D721Med (cell line): ENCODE measurements at regions not wholly inside any gene's neighbourhood (a gene's known extent, or its start where the extent isn't known, plus 50 kb on each side); places are given as distances from the start of the nearest gene placed in this dataset.

ENCODE experiments used
- DNase-seq: peaks from one replicate; pipeline ENCODE4 v3.0.0; 2011; ENCODE audit warnings: low spot score; ENCODE audit not compliant: insufficient read length
- FAIRE-seq: peaks from 2 replicates; lab custom pipeline; 2011; peaks lifted over from hg19 to GRCh38; lab: Jason Lieb, UNC
- TF ChIP-seq, protein P1 (sequence below): IDR thresholded peaks from 2 replicates; pipeline ENCODE4 v1.5.1; 2012; ENCODE audit warnings: mild to moderate bottlenecking, control low read depth; ENCODE audit not compliant: insufficient read depth; ENCODE audit errors: missing control alignments

DNA sequence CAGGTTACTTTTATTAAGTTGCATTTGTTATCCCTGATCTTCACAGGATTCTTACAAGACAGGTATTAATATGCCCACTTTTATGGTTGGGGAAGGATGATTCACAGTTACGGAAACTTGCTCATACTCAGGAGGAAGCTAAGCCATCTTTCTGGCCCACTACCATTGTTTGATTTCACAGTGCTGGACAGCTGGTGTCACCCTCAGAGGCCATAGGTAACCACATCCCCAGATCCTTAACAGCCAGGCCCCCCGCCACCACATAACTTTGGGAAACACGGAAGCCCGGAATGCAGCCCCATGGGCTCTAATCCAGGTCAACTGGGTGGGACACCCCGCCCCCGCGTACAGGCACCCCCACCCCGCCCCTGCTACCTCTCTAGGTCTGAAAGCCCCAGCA, 119.7 kb downstream of the IRS2 start:
- TF ChIP-seq, protein P1, sequence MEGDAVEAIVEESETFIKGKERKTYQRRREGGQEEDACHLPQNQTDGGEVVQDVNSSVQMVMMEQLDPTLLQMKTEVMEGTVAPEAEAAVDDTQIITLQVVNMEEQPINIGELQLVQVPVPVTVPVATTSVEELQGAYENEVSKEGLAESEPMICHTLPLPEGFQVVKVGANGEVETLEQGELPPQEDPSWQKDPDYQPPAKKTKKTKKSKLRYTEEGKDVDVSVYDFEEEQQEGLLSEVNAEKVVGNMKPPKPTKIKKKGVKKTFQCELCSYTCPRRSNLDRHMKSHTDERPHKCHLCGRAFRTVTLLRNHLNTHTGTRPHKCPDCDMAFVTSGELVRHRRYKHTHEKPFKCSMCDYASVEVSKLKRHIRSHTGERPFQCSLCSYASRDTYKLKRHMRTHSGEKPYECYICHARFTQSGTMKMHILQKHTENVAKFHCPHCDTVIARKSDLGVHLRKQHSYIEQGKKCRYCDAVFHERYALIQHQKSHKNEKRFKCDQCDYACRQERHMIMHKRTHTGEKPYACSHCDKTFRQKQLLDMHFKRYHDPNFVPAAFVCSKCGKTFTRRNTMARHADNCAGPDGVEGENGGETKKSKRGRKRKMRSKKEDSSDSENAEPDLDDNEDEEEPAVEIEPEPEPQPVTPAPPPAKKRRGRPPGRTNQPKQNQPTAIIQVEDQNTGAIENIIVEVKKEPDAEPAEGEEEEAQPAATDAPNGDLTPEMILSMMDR: no peak
- FAIRE-seq (no peak), DNase-seq (no peak)

DNA sequence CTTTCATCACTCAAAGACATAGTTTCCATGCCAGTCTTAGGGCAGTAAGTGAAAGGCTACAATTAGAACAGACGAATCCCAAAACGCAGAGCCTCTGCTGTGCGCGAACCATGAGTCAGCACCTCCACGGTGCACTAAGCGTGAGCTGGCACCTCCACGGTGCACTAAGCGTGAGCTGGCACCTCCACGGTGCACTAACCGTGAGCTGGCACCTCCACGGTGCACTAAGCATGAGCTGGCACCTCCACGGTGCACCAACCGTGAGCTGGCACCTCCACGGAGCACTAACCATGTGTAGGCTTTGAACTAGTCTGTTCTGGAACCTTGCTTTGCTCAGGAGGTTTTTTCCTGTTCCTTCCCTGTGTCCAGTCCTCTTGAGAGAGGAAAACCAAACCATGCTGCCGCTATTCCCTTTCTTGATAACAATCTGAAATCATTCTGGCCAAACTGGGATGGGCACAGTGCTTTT, 120.6 kb downstream of the IRS2 start:
- FAIRE-seq (no peak), DNase-seq (no peak)
- TF ChIP-seq, protein P1: no peak

DNA sequence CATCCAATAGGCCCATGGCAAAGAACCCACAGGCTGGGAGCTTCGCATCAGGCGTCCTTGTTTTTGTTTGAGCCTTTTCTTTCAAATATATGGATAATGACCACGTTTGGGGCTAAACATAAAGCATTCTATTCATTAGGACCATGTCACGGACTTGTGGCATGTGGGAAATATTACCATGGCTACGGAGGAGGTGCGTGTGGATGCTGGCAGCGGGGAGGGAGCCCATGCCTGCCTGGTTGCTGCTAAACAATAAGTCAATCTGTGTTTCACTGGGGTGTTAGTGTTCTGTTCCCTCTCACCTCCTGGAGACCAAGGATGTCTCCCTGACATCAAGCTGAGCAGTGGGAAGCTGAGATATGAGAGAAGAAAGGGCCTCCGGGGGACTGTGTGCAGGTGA, 121.1 kb downstream of the IRS2 start:
- DNase-seq (no peak), FAIRE-seq (no peak)
- TF ChIP-seq, protein P1: no peak

DNA sequence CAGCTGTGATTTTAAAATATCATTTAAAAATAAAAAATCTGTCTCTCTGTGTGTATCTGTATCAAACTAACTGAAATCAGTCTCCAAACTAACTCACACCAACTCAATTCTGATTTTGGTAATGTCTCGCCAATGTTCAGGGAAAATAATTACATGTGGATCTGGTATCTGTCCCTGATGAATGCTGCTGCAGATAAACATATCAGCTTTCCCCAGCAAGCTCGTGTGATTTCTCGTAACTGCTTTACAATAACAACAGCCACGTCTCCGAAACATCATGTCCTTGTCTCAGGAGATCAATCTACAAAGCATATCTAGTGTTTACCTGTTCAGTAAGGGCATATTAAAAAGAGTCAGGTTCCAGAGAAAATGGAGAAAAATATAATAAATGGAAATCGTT, 129.0 kb downstream of the IRS2 start:
- TF ChIP-seq, protein P1: no peak
- FAIRE-seq: no peak
- no peak for DNase-seq

DNA sequence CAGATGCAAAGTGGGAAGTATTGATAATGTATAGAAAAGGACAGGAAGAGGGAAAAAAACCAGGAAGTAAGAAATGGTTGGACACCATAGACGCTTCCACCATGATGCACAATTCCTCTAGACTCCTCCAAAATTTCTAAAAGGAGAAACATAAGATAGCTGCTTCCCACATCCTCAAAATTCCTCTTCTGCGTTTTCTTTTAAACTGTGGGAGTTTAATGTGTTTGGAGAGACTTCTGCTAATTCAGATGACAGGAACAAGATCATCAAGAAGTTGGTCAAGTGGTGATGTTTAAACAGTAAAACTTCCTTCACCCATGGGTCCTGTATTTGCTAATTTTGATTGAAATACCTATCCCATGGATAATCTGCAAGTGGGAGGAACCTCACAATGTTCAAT, 130.2 kb downstream of the IRS2 start:
- FAIRE-seq (no peak), DNase-seq (no peak)
- TF ChIP-seq, protein P1: no peak

DNA sequence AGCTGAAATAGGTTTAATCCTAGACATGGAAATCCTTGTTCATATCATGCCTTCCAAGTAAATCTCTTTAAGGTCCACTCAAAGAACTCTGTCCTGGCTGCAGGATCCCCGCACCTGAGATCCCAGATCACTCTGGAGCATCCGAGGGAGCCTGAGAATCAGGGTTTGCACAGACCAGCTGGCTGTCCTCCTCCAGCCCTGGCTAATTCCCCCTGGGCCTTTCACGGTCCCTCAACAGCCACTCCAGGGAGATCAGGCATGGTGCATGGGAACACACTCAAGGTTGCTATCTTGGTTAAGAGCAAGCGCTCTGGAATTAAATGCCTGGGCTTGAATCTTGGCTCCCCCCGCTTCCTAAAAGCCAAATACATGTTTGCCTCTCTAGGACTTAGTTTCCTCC, 130.8 kb downstream of the IRS2 start:
- no peak for DNase-seq
- TF ChIP-seq, protein P1: no peak
- no peak for FAIRE-seq

DNA sequence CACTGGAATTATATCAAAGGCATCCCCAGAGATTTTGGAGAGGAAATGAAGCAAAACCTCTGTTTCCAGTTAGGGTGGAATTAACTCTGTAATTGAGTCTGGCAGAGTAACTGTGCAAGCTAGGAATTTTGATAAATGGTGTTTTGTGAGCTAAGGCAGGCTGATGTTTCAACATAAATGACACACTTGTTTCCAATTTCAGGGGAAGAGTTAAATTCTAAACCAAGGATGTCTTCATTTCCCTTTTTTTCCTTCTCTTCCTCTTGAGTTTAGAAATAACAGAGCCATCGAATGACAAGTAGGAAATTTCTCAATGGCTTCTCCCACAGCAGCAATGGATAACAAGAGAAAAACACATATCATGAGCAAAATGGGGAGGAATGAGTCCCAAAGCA, 131.2 kb downstream of the IRS2 start:
- TF ChIP-seq, protein P1: no peak
- no peak for FAIRE-seq

More for the DNA sequence above, 131.2 kb downstream of the IRS2 start:
- DNase-seq: no peak
